Mucosa of descending colon (tissue), 3 donors: ENCODE measurements at regions not wholly inside any gene's neighbourhood (a gene's known extent, or its start where the extent isn't known, plus 50 kb on each side); places are given as distances from the start of the nearest gene placed in this dataset.

Experiments used
- ATAC-seq: fragments of 200-7000 bp; cut with Tn5 transposase; one replicate; pipeline ENCODE4 v1.9.1; 2020; ENCODE audit warnings: mild to moderate bottlenecking, moderate library complexity
- DNase-seq, 3 donors: peaks; one replicate each; pipeline ENCODE4 v3.0.0-alpha.2; 2020
- H3K36me3 ChIP-seq: fragments of 200-600 bp; one replicate; pipeline ENCODE4 v1.8.0; 2021; ENCODE audit warnings: low read depth, mild to moderate bottlenecking
- H3K4me1 ChIP-seq: fragments of 200-600 bp; one replicate; pipeline ENCODE4 v1.8.0; 2021; ENCODE audit warnings: low read depth, mild to moderate bottlenecking
- H3K4me3 ChIP-seq: fragments of 200-600 bp; one replicate; pipeline ENCODE4 v1.8.0; 2021; ENCODE audit warnings: mild to moderate bottlenecking
- H3K9me3 ChIP-seq: fragments of 200-600 bp; one replicate; pipeline ENCODE4 v1.8.0; 2021; ENCODE audit warnings: mild to moderate bottlenecking
- intact Hi-C, 2 donors: fragments of 100-400 bp; cut with DNase I in 1 of 2; cut with micrococcal nuclease in 1 of 2; formaldehyde crosslinking; loops; one replicate each; pipeline versions ENCODE4 v1.11.0 to v1.11.1; 2022; cut with DNase I, micrococcal nuclease
- TF ChIP-seq, protein P1 (sequence below): fragments of 200-600 bp; IDR thresholded peaks from one replicate; pipeline ENCODE4 v1.8.0; 2022; ENCODE audit warnings: antibody characterized with exemption, mild to moderate bottlenecking
- donor health status: DM: no; HTN: no; CAD: no; lungs with moderate emphysema.
- donor health status: DM: no; HTN: no; CAD: no.
- donor health status: DM: no; HTN: yes; CAD: no.

DNA sequence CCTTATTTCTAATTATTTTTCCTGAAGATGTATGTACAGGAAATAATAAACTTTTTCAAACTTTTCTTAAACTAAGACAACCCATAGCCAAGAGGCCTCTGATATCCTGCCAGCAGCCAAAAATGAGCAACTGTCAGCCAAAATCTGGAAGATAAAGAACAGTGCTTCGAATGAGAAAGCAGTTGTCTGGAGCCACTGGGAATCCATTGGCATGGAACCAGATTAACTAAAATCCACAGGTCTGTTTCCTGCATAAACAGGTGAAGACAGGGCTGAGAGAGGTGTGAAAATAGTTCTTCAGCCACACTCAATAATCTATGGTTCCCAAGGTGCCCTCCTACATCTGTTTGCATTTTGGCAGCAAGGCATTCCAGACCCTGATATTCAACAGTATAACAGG is 1076.7 kb upstream of the PIK3C3 start:
- H3K36me3 ChIP-seq, result no peaks in the 10 kb centered on the region
- intact Hi-C loops, result no loop called here
- H3K4me1 ChIP-seq, result no peaks in the 10 kb centered on the region
- DNase-seq (no peak), ATAC-seq (no peak)
- no peaks in the 10 kb centered on the region for H3K9me3 ChIP-seq
- TF ChIP-seq, protein P1, sequence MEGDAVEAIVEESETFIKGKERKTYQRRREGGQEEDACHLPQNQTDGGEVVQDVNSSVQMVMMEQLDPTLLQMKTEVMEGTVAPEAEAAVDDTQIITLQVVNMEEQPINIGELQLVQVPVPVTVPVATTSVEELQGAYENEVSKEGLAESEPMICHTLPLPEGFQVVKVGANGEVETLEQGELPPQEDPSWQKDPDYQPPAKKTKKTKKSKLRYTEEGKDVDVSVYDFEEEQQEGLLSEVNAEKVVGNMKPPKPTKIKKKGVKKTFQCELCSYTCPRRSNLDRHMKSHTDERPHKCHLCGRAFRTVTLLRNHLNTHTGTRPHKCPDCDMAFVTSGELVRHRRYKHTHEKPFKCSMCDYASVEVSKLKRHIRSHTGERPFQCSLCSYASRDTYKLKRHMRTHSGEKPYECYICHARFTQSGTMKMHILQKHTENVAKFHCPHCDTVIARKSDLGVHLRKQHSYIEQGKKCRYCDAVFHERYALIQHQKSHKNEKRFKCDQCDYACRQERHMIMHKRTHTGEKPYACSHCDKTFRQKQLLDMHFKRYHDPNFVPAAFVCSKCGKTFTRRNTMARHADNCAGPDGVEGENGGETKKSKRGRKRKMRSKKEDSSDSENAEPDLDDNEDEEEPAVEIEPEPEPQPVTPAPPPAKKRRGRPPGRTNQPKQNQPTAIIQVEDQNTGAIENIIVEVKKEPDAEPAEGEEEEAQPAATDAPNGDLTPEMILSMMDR, result no peak
- no peak overlapping the region for H3K4me3 ChIP-seq

DNA sequence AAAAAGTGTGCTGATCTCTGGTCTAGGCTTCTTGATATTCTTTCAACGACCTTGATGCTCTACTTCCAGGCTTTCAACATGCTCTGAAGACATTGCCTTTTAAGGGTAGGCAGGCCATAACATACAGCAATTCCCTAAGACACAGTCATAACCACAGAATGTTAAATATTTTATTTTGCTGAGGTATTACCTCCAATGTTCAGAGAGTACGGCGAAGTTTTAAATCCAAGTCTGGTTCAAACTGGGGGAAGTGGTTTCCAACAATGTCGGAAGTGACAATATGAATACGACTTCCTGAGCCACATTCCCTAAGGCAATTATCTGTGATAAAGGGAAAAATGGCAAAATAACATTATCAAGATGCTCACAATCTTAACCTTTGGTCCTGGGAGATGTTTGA is 1077.9 kb upstream of the PIK3C3 start:
- ATAC-seq (no peak), DNase-seq (no peak)
- Histone ChIP-seq H3K4me3 (no peak overlapping the region), H3K36me3 (no peaks in the 10 kb centered on the region), H3K9me3 (no peaks in the 10 kb centered on the region), H3K4me1 (no peaks in the 10 kb centered on the region)
- intact Hi-C loops, result no loop called here
- TF ChIP-seq, protein P1, result no peak

DNA sequence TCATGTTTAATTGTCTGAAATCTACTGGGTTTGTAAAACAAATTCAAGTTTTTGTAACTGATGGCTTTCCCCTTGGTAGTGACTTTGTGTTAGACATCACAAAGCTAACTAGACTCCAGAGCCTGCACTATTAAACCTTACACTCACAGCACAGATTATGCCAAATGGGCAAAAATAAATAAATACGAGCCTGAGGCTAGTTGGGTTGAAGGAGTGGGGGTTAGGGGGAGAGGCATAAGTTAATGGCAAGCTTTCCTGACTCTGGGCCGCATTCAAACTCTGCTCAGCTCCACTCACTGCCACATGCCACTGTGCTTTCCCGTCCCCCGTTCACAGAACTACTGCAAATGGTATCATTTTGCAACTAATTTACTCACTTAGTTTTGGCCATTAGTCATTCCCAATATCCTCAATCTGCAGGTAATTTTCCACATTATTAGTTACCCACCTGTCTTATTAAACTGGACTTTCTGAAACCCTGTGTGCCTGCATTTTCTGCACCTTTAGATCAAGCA is 1079.9 kb upstream of the PIK3C3 start:
- intact Hi-C loops, result no loop called here
- no peak for ATAC-seq
- TF ChIP-seq, protein P1, result no peak
- no peaks in the 10 kb centered on the region for H3K9me3 ChIP-seq
- no peak overlapping the region for H3K4me3 ChIP-seq
- DNase-seq, result no peak
- no peaks in the 10 kb centered on the region for H3K36me3 ChIP-seq
- H3K4me1 ChIP-seq, result no peaks in the 10 kb centered on the region

DNA sequence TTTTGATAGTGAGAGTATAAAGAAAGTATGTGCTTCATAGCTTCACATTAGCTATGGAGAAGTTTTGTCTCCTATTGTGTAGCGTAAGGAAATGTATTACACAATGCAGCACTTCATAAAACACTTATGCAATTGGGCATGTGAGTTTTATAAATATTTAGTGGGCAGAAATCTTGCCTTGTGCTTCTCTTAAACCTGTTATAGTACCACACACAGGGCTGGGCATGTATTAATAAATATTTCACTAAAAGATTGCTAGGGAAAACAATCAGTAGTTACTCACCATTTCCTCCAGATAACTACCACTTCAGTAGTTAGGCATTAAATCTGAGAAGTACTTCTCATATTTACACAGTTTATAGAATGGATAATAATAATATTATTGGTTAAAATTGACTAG is 1080.8 kb upstream of the PIK3C3 start:
- DNase-seq (no peak), ATAC-seq (no peak)
- no peak overlapping the region for H3K4me3 ChIP-seq
- no peaks in the 10 kb centered on the region for H3K9me3 ChIP-seq
- no peaks in the 10 kb centered on the region for H3K4me1 ChIP-seq
- TF ChIP-seq, protein P1, result no peak
- no peaks in the 10 kb centered on the region for H3K36me3 ChIP-seq
- intact Hi-C loops, result no loop called here

DNA sequence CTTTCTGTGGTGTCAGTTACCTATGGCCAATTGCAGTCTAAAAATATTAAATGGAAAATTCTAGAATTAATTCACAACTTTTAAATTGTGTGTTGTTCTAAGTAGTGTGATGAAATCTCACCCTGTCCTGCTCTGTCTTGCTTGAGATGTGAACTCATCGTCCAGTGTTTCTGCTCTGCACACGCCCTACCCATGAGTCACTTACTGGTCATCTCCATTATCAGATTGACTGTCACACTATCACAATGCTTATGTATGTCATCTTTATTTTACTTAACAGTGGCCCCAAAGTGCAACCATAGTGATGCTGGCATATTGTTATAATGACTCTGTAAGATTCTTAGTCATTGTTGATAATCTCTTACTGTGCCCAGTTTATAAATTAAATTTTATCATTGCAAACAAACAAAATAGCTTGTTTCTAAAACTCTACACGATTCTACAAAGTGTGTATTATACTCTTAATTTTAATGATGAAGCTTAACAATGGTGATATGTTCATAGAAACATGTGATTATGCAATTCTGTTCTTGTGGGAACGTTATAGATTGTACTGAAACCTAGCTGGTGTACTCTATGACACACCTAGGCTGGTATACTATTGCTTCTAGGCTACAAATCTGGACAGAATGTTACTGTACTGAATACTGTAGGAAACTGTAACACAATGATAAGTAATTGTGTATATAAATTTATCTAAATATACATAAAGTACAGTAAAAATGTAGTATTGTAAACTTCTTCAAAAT is 1086.8 kb upstream of the PIK3C3 start:
- no peak for ATAC-seq

More for the DNA sequence above, 1086.8 kb upstream of the PIK3C3 start:
- no peak for DNase-seq
- Histone ChIP-seq H3K36me3 (no peaks in the 10 kb centered on the region), H3K4me1 (no peaks in the 10 kb centered on the region), H3K9me3 (no peaks in the 10 kb centered on the region), H3K4me3 (no peak overlapping the region)
- TF ChIP-seq, protein P1, result no peak
- intact Hi-C loops, result no loop called here
